Lower leg skin (tissue), 4 donors: ENCODE measurements at regions not wholly inside any gene's neighbourhood (a gene's known extent, or its start where the extent isn't known, plus 50 kb on each side); places are given as distances from the start of the nearest gene placed in this dataset.

Experiments
- DNase-seq, 2 donors: peaks; one replicate each; pipeline ENCODE4 v3.0.0-alpha.2; 2019; ENCODE audit warnings: low spot score in 2 of 2
- H3K4me3 ChIP-seq: fragments of 200-600 bp; sonication (generic); 2 replicates; pipeline ENCODE4 v1.5.1; 2017; ENCODE audit warnings: mild to moderate bottlenecking, low read depth; ENCODE audit not compliant: poor library complexity, severe bottlenecking
- POLR2A ChIP-seq, 2 donors: fragments of 450-650 bp; IDR thresholded peaks; one replicate each; pipeline ENCODE4 v1.6.1; 2016 to 2017; ENCODE audit warnings: antibody characterized with exemption in 2 of 2, mild to moderate bottlenecking in 1 of 2, moderate library complexity in 1 of 2
- WGBS, 2 donors: methylation state at CpG; one replicate each; pipeline ENCODE4 v1.1.5; 2018; 5-methylcytosine and 5-hydroxymethylcytosine counted together
- intact Hi-C: fragments of 100-400 bp; cut with DNase I; formaldehyde crosslinking; loops from one replicate; pipeline ENCODE4 v1.15.0; 2023; ENCODE audit warnings: low total_unique reads
- TF ChIP-seq, protein P1 (sequence below), 3 donors: fragments of 450-650 bp; IDR thresholded peaks; one replicate each; pipeline ENCODE4 v1.5.1; 2016; ENCODE audit warnings: antibody characterized with exemption in 3 of 3, mild to moderate bottlenecking in 3 of 3, moderate library complexity in 2 of 3

- DNase-seq, result no peak
- no peak overlapping the region for H3K4me3 ChIP-seq
- WGBS, 2 donors, result 86 to 94% methylated on average over 11 of the region's 11 CpGs
- intact Hi-C loops, result no loop called here
- no peak for TF ChIP-seq POLR2A (IDR thresholded peaks at IDR 0.05)
- TF ChIP-seq, protein P1, sequence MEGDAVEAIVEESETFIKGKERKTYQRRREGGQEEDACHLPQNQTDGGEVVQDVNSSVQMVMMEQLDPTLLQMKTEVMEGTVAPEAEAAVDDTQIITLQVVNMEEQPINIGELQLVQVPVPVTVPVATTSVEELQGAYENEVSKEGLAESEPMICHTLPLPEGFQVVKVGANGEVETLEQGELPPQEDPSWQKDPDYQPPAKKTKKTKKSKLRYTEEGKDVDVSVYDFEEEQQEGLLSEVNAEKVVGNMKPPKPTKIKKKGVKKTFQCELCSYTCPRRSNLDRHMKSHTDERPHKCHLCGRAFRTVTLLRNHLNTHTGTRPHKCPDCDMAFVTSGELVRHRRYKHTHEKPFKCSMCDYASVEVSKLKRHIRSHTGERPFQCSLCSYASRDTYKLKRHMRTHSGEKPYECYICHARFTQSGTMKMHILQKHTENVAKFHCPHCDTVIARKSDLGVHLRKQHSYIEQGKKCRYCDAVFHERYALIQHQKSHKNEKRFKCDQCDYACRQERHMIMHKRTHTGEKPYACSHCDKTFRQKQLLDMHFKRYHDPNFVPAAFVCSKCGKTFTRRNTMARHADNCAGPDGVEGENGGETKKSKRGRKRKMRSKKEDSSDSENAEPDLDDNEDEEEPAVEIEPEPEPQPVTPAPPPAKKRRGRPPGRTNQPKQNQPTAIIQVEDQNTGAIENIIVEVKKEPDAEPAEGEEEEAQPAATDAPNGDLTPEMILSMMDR (IDR thresholded peaks at IDR 0.05), result no peak
Observed at GRCh38 chr4:64016893-64017292, 392.4 kb downstream of the TECRL start.

- no peak for DNase-seq
- no peak for TF ChIP-seq POLR2A (IDR thresholded peaks at IDR 0.05)
- TF ChIP-seq, protein P1 (IDR thresholded peaks at IDR 0.05), result no peak
- H3K4me3 ChIP-seq, result no peak overlapping the region
- intact Hi-C loops, result no loop called here
- WGBS, 2 donors, result 40% methylated on average over 5 of the region's 5 CpGs
Observed at GRCh38 chr4:64014647-64015046, 394.6 kb downstream of the TECRL start.

DNA sequence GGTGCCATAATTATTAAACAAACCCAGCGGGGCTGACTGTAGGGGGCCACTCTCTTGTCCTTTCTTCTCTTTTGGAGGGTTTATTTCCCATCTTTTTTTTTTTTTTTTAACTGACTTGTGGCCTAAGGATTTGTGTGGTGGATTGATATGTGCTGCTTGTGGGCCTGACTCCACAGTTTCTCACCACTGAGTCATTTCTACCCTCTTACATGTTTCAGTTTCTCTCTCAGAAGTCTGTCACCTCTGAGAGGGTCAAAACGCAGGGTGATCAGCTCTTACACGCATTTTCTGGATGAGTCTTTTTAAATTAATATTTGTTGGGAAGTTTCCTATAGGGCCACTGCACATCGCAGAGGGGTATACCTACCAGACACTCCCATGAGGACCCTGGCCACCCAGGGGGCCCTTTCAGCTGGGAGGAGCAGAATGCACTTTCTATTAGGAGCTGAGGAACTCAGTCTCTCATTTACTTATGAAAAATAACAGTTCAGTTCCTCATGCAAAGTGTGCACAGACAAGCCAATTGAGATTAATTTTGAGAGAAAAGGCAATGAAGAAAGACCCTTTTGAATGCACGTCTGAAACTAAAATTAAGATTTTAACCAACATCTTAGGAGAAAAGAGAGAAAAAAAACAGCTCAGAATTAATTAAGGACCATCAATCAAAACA is 407.9 kb downstream of the TECRL start:
- TF ChIP-seq, protein P1 (IDR thresholded peaks at IDR 0.05), result no peak
- TF ChIP-seq POLR2A (IDR thresholded peaks at IDR 0.05), result no peak
- 85 to 93% methylated on average over 5 of the region's 5 CpGs for WGBS, 2 donors
- intact Hi-C loops, result no loop called here
- DNase-seq, result no peak
- H3K4me3 ChIP-seq, result no peak overlapping the region

DNA sequence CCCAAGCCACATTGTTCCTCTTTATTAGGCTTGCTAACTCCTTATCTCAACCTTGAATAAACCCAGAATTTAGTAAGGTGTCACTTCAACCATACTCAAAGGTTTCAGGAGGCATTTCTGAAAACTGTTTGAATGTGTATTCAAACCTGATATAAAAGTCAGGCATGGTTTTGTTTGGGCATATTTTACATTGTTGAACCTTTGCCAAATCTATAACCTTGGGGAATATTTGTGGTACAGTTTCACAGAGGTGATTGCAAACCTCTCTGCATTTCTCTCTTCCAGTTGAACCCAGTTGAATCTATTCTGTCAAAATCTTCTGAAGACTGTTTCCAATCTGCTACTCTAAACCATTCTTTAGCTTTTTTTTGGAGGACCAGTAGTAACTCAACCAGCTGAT is 409.0 kb downstream of the TECRL start:
- no peak for TF ChIP-seq POLR2A (IDR thresholded peaks at IDR 0.05)
- TF ChIP-seq, protein P1 (IDR thresholded peaks at IDR 0.05), result no peak
- intact Hi-C loops, result no loop called here
- no peak for DNase-seq
- no peak overlapping the region for H3K4me3 ChIP-seq

DNA sequence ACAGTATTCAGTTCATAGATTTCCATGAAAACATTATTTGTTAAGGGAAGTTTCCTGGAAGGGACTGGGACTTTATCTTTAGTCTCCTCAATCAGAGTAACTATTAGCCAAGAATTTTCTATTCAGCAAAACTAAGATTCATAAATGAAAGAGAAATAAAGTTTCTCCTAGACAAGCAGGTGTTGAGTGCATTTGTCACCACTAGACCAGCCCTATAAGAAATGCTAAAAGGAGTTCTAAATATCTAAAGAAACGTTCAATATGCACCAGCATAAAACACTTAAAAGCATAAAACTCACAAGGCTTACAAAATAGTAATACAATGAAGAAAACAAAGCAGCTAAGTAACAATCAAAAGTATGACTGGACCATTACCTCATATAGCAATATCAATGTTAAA is 423.0 kb downstream of the TECRL start:
- DNase-seq, result no peak
- intact Hi-C loops, result no loop called here
- H3K4me3 ChIP-seq, result no peak overlapping the region
- TF ChIP-seq, protein P1 (IDR thresholded peaks at IDR 0.05), result no peak
- TF ChIP-seq POLR2A (IDR thresholded peaks at IDR 0.05), result no peak
- 37 to 43% methylated on average over 1 of the region's 1 CpG for WGBS, 2 donors

- TF ChIP-seq POLR2A (IDR thresholded peaks at IDR 0.05), result no peak
- TF ChIP-seq, protein P1 (IDR thresholded peaks at IDR 0.05), result no peak
- DNase-seq, result no peak
- intact Hi-C loops, result no loop called here
- H3K4me3 ChIP-seq, result no peak overlapping the region
Observed at GRCh38 chr4:63983224-63983623, 426.0 kb downstream of the TECRL start.
